SH-SY5Y (cell line): ENCODE measurements at regions not wholly inside any gene's neighbourhood (a gene's known extent, or its start where the extent isn't known, plus 50 kb on each side); places are given as distances from the start of the nearest gene placed in this dataset.

Experiments used
- GATA2 ChIP-seq: IDR thresholded peaks from 2 replicates; pipeline ENCODE4 v1.6.1; 2011; ENCODE audit warnings: mild to moderate bottlenecking, low read depth, low read length
- GATA3 ChIP-seq: IDR thresholded peaks from 2 replicates; pipeline ENCODE4 v1.6.1; 2011; ENCODE audit warnings: low read depth, mild to moderate bottlenecking, low read length, moderate library complexity

DNA sequence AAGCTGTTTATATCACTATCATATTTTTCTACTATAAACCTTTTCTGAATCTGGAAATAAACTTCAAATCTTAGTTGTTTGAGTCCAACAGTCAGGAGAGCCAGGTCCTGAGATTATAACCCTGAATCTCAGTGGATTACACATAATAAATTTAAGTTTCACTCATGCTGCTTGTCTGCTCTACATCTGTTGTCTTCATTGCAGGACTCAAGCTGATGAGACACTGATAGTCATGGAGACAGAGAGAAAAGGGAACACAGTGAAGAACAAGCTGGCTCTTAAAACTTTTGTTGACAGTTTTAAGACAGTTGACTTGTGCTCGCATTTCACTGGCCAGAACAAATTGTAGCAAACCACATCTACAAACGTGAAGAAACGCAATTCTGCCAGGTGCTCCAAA lies 327.0 kb upstream of the CTSO start:
- TF ChIP-seq GATA3 (no peak), GATA2 (no peak)
